HuH-7 (cell line): ENCODE measurements at regions not wholly inside any gene's neighbourhood (a gene's known extent, or its start where the extent isn't known, plus 50 kb on each side); places are given as distances from the start of the nearest gene placed in this dataset.

Source experiments
- DNase-seq: peaks from one replicate; pipeline ENCODE4 v3.0.0; 2011; ENCODE audit warnings: low spot score

GRCh38 chr1:87274851-87275250 lies 53.8 kb upstream of the LMO4 start:
- no peak for DNase-seq

GRCh38 chr1:87278825-87279535 lies 49.7 kb upstream of the LMO4 start:
- DNase-seq = no peak
